NCI-H2196 treated with DMSO at 0.1 percent for 48 hours (cell line): ENCODE measurements at regions not wholly inside any gene's neighbourhood (a gene's known extent, or its start where the extent isn't known, plus 50 kb on each side); places are given as distances from the start of the nearest gene placed in this dataset.
"Not testable (repeated sequence)": the region's sequence is repeated elsewhere in the genome, so short reads cannot be mapped to it uniquely, and the experiment has no call there.

Experiments used
- DNase-seq: peaks from one replicate; lab custom pipeline; 2025; ENCODE audit not compliant: unreplicated experiment; lab: John Stamatoyannopoulos, UW

GRCh38 chrX:138874271-138874935, 162.9 kb upstream of the FGF13 start:
- no peak for DNase-seq

- not testable (repeated sequence) for DNase-seq
Measured at GRCh38 chrX:138873640-138874039, 162.1 kb upstream of the FGF13 start.

- no peak for DNase-seq
Measured at GRCh38 chrX:138872537-138872936, 161.0 kb upstream of the FGF13 start.

- no peak for DNase-seq
Measured at GRCh38 chrX:138871739-138872138, 160.2 kb upstream of the FGF13 start.

- no peak for DNase-seq
Measured at GRCh38 chrX:138866643-138867042, 155.1 kb upstream of the FGF13 start.

GRCh38 chrX:138865093-138865649, 153.7 kb upstream of the FGF13 start:
- no peak for DNase-seq

- DNase-seq = no peak
Measured at GRCh38 chrX:138859421-138859820, 147.9 kb upstream of the FGF13 start.

- DNase-seq = no peak
Measured at GRCh38 chrX:138858951-138859350, 147.4 kb upstream of the FGF13 start.

- DNase-seq = no peak
Measured at GRCh38 chrX:138858438-138858837, 146.9 kb upstream of the FGF13 start.

GRCh38 chrX:138856881-138857604, 145.5 kb upstream of the FGF13 start:
- no peak for DNase-seq

GRCh38 chrX:138853936-138854335, 142.4 kb upstream of the FGF13 start:
- no peak for DNase-seq

- DNase-seq = no peak
Measured at GRCh38 chrX:138849521-138849920, 138.0 kb upstream of the FGF13 start.

- DNase-seq = no peak
Measured at GRCh38 chrX:138847930-138848329, 136.4 kb upstream of the FGF13 start.

- no peak for DNase-seq
Measured at GRCh38 chrX:138845786-138846185, 134.3 kb upstream of the FGF13 start.

GRCh38 chrX:138807400-138807799, 95.9 kb upstream of the FGF13 start:
- DNase-seq = not testable (repeated sequence)

GRCh38 chrX:138794246-138794645, 82.7 kb upstream of the FGF13 start:
- no peak for DNase-seq

- no peak for DNase-seq
Measured at GRCh38 chrX:138791551-138791950, 80.0 kb upstream of the FGF13 start.

GRCh38 chrX:138788771-138789170, 77.3 kb upstream of the FGF13 start:
- no peak for DNase-seq

GRCh38 chrX:138778576-138778909, 67.0 kb upstream of the FGF13 start:
- DNase-seq = not testable (repeated sequence)

GRCh38 chrX:138777908-138778575, 66.5 kb upstream of the FGF13 start:
- DNase-seq = not testable (repeated sequence)

- DNase-seq = no peak
Measured at GRCh38 chrX:138777230-138777629, 65.7 kb upstream of the FGF13 start.

- DNase-seq = no peak
Measured at GRCh38 chrX:138775517-138775916, 64.0 kb upstream of the FGF13 start.
